DND-41 (cell line): ENCODE measurements at regions not wholly inside any gene's neighbourhood (a gene's known extent, or its start where the extent isn't known, plus 50 kb on each side); places are given as distances from the start of the nearest gene placed in this dataset.

Source experiments
- EZH2 ChIP-seq: IDR thresholded peaks from 3 replicates; pipeline ENCODE4 v1.6.1; 2012; ENCODE audit warnings: borderline replicate concordance, low read depth, mild to moderate bottlenecking, moderate library complexity, low read length, inconsistent platforms; ENCODE audit not compliant: severe bottlenecking
- TF ChIP-seq, protein P1 (sequence below): IDR thresholded peaks from 2 replicates; pipeline ENCODE4 v1.5.1; 2012; ENCODE audit warnings: borderline replicate concordance, low read length, moderate library complexity, mild to moderate bottlenecking; ENCODE audit not compliant: poor library complexity, severe bottlenecking; ENCODE audit errors: extremely low read depth

DNA sequence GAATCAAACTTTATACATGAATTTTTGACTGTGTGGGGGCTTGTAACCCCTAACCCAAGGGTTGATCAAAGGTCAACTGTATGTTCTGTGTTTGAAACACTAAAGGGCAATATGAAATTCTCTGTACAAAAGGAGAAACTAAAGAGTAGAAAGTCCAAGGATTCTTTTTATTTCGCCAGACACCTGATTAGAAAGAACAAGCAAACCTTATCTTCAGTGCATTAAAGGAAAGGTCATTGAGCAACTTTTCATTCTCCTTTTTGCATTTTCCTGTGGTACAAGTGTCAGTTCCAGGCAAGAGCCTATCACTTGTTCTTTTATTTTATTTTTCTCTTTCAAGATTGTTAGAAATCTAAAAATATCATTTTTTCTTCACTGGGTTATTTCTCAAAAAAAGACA lies 430.1 kb upstream of the EPHA3 start:
- TF ChIP-seq, protein P1, sequence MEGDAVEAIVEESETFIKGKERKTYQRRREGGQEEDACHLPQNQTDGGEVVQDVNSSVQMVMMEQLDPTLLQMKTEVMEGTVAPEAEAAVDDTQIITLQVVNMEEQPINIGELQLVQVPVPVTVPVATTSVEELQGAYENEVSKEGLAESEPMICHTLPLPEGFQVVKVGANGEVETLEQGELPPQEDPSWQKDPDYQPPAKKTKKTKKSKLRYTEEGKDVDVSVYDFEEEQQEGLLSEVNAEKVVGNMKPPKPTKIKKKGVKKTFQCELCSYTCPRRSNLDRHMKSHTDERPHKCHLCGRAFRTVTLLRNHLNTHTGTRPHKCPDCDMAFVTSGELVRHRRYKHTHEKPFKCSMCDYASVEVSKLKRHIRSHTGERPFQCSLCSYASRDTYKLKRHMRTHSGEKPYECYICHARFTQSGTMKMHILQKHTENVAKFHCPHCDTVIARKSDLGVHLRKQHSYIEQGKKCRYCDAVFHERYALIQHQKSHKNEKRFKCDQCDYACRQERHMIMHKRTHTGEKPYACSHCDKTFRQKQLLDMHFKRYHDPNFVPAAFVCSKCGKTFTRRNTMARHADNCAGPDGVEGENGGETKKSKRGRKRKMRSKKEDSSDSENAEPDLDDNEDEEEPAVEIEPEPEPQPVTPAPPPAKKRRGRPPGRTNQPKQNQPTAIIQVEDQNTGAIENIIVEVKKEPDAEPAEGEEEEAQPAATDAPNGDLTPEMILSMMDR, result no peak
- no peak for TF ChIP-seq EZH2
